ENCODE measurements at regions not wholly inside any gene's neighbourhood (a gene's known extent, or its start where the extent isn't known, plus 50 kb on each side); places are given as distances from the start of the nearest gene placed in this dataset.
"Not testable (repeated sequence)": the region's sequence is repeated elsewhere in the genome, so short reads cannot be mapped to it uniquely, and the experiment has no call there.

GRCh38 chr4:187460016-187460415, 535.6 kb upstream of the ZFP42 start:
- no peak for DNase-seq

DNA sequence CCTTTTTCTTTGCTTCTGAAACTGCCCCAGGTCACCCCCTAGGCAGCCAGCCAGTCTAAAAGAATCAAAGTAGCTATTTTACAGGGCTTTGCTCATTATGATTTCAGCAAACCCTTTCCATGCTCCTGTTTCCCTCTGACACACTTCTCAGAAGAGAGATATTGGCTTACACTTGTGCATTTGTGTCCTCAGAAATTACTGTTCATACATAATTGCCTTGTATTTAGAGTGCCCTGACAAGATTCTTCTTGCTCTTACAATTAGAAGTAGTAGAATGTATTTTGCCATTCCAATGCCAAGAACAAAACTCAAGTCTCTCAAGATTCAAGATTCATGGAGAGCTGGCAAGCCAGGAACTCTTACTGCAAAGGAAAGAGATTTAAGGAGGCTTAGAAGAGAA, 531.0 kb upstream of the ZFP42 start:
- DNase-seq: no peak

DNA sequence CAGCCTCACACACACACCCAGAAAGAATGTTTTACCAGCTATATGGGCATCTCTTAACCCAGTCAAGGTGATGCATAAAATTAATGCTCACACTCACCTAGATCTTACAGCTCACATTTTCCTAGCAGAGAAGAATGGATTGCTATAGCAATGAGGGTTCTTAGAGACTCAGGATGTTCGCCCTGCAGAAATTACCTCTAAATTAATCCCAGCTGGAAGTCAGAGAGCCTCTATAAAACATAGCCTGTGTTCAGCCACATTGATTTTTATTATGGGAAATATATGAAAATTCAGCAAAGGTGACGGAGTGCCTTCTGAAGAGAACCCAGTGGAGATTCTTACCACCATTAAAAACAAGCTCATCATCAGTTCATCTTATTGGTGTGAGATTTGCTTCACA, 528.3 kb upstream of the ZFP42 start:
- no peak for DNase-seq

DNA sequence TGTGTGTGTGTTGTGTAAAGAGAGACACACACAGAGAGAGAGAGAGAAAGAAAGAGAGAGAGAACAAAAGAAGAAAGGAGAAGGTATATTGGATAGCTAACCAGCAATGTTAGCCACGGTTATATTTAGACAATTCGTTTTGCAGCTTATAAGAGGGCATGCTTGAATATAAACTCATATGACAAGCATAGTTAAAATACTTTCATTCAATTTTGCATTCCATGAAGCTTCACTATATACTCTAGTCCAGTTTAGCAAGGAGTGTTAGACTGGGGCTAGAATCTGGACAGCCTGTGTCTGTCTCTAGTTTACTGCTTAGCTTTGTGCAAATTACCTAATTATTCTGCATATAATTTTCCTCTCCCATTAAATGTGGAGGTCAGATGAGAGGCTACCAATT, 525.9 kb upstream of the ZFP42 start:
- DNase-seq: no peak

- no peak for DNase-seq
These were observed 525.5 kb upstream of the ZFP42 start for GRCh38 chr4:187470061-187470460.

DNA sequence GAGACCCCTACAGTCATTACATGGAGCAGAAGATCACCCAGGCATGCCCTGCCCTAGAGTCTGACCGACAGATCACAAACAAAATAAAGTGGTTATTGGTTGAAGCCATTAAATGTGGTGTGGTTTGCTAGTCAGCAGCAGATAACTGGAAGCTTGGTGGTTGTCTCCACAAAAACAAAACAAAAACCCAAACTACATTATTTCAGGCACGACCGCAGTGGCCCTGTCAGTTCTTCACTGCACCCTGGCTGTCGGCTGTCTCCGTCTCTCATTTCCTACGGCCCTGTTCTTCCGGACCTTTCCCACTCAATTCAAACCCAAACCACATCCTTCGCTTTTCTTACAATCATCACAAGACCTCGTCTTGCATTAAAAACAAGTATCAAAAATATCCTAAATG, 521.3 kb upstream of the ZFP42 start:
- no peak for DNase-seq

- DNase-seq: no peak
These were observed 519.7 kb upstream of the ZFP42 start for GRCh38 chr4:187475901-187476300.

GRCh38 chr4:187477224-187477623, 518.3 kb upstream of the ZFP42 start:
- DNase-seq: no peak

GRCh38 chr4:187478292-187479140, 517.1 kb upstream of the ZFP42 start:
- DNase-seq: no peak

DNA sequence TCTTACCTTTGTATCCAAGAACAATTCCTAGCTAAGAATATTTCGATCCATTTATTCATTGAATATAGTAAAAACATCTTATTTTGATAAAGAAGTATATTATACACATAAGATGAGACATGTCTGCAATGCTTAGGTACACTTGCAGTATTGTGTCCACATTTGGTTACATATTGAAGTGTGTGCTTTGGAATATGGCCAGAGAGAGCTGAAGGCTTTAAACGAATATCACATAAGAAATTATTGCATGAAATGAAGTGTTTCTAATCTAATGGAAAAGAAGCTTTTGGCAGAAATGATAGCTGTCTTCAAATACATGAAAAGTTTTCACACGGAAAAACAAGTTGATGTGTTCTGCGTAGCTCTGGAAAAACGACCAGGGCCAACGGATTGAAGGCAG, 516.1 kb upstream of the ZFP42 start:
- no peak for DNase-seq

- DNase-seq: no peak
These were observed 515.1 kb upstream of the ZFP42 start for GRCh38 chr4:187480146-187481145.

- no peak for DNase-seq
These were observed 511.4 kb upstream of the ZFP42 start for GRCh38 chr4:187484186-187484585.

DNA sequence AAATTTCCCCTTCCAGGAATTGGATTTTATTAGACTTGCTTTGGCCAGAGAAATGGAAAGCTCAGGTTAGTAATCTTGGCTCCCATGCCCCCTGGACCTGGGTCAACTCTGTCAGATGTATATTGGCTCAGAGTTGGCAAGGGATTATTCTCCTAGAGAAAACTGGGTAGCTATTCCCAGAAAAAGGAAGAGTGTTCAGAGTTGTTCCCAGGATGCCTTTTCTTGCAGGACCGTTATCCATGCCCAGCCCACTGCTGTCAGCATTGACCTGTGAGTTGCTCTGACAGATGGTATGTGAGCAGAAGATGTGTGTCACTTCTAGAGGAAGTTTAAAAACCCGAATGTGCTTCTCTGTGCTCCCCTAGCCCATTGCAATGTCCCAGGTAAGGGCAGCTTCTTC, 509.9 kb upstream of the ZFP42 start:
- no peak for DNase-seq

DNA sequence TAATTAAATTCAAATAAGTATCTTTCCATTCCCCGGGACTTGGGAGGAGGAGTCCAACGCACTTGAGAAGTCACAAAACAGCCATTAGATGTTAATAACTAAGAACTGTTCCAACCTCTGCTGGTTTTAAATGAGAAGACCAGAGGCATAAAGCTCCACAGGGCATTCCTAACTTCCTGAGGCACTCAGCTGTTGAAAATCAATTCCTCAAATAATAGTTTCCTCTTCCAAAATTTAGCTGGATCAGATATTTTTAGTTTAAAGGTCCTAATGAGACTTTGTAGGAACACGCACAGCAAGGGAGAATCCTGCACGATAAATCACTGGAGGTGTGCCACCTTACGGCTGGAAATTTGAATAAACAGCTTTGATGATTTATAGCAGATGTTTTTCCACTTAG, 504.3 kb upstream of the ZFP42 start:
- DNase-seq: no peak

- no peak for DNase-seq
These were observed 503.6 kb upstream of the ZFP42 start for GRCh38 chr4:187491959-187492358.

GRCh38 chr4:187493661-187494060, 501.9 kb upstream of the ZFP42 start:
- DNase-seq: no peak

- DNase-seq: no peak
These were observed 495.6 kb upstream of the ZFP42 start for GRCh38 chr4:187499956-187500355.

DNA sequence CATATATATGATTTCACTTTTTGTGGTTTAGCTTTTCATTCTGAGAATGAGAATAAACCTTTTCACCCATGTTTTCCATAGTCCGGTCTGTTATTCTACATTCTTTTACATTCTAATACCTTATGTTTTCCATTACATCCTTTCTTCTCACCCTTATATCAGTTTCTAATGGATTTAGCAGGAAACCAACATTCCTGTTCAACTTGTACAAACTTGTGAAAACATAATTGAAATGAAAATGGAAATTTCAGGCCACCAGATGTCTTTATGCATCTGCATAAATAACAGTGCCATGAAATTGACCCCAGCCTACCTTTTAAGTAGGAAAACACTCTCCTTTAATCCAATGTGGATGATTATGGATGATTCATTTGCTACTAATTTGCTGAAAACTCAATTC, 494.8 kb upstream of the ZFP42 start:
- no peak for DNase-seq

- DNase-seq: no peak
These were observed 493.8 kb upstream of the ZFP42 start for GRCh38 chr4:187501731-187502130.

GRCh38 chr4:187504974-187505797, 490.4 kb upstream of the ZFP42 start:
- DNase-seq: no peak

DNA sequence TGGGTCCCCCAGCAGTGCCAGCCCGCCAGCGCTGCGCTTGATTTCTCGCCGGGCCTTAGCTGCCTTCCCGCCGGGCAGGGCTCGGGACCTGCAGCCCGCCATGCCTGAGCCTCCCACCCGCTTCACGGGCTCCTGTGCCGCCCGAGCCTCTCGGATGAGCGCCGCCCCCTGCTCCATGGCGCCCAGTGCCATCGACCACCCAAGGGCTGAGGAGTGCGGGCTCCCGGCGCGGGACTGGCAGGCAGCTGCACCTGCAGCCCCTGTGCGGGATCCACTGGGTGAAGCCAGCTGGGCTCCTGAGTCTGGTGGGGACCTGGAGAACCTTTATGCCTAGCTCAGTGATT, 489.8 kb upstream of the ZFP42 start:
- DNase-seq: not testable (repeated sequence)

- DNase-seq: no peak
These were observed 479.3 kb upstream of the ZFP42 start for GRCh38 chr4:187516224-187516623.

- DNase-seq: no peak
These were observed 453.9 kb upstream of the ZFP42 start for GRCh38 chr4:187541666-187542065.

All from DMS153 (cell line).